GM18873 (cell line): ENCODE measurements at regions not wholly inside any gene's neighbourhood (a gene's known extent, or its start where the extent isn't known, plus 50 kb on each side); places are given as distances from the start of the nearest gene placed in this dataset.

Experiments used
- ATAC-seq: cut with Tn5 transposase; IDR thresholded peaks from one replicate; pipeline ENCODE4 v1.9.1; 2021; ENCODE audit warnings: mild to moderate bottlenecking, moderate library complexity, moderate number of reproducible peaks; ENCODE audit not compliant: unreplicated experiment, low FRiP score

DNA sequence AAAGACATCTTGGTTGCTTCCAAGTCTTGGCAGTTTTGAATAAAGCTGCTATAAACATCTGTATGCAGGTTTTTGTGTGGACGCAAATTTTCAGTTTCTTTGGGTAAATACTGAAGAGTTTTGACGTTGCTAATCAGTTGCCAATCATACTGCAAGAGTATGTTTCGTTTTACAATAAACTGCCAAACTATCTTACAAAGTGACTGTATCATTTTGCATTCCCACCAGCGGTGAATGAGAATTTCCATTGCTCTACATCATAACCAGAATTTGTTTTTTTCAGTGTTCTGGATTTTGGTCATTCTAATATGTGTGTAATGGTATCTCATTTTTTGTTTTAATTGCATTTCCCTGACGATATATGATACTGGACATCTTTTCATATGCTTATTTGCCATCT is 190.8 kb upstream of the PARP11 start:
- no peak for ATAC-seq

DNA sequence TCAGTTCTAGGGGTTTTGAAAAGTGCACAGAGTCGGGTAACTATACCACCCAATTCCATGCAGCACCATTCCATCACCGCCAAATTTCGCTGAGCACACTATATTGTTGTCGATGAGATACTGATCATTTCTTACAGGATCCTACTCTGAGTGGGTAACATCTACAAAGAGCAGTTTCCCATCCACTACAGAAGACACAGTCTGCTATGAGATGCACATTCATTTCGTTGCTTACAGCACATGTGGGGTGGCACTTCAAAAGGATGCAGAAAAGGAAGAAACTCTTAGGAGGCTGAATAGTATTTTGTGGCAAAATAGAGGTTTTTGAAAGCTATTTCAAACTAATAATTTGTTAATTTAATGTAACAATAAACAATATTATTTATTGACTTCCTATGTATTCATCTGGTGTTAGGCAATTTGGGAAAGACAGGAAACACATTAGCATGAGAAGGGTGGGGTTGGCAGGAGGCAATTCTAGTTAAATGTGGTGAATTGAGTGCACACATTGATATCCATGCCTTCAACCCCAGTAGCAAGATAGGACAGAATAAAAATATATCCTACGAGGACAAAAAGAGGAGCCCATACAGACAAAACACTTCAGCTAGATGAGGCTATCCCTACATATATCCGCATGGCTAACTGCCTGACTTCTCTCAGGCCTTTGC is 186.8 kb upstream of the PARP11 start:
- ATAC-seq: no peak

- no peak for ATAC-seq
Observed at GRCh38 chr12:4056910-4057845, 184.0 kb upstream of the PARP11 start.

DNA sequence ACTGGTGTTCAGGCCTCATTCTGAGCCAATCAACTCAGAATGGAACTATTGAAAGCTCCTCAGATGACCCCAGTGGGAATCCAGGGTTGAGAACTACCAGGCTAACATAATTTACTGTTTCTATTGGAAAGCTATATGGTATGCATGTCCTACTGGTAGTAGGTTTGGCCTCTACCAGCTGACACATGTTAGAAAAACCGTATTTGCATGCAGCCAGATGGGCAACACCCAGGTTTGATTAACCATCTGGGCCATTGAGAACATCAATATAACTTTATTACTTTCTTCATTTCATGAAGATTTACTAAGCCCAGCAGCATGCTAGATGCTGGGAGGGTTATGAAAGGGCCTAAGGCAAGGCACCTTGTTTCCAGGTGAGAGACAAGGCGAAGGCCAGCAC is 181.4 kb upstream of the PARP11 start:
- ATAC-seq: no peak

GRCh38 chr12:4052691-4053090 is 179.5 kb upstream of the PARP11 start:
- no peak for ATAC-seq

- no peak for ATAC-seq
Observed at GRCh38 chr12:4051596-4051995, 178.4 kb upstream of the PARP11 start.

- no peak for ATAC-seq
Observed at GRCh38 chr12:4050340-4050739, 177.1 kb upstream of the PARP11 start.

- no peak for ATAC-seq
Observed at GRCh38 chr12:4049298-4050080, 176.3 kb upstream of the PARP11 start.

- ATAC-seq: no peak
Observed at GRCh38 chr12:4047421-4047820, 174.2 kb upstream of the PARP11 start.

GRCh38 chr12:4046495-4046840 is 173.3 kb upstream of the PARP11 start:
- no peak for ATAC-seq

- ATAC-seq: no peak
Observed at GRCh38 chr12:4045786-4046494, 172.7 kb upstream of the PARP11 start.

GRCh38 chr12:4044736-4045730 is 171.8 kb upstream of the PARP11 start:
- ATAC-seq: no peak

GRCh38 chr12:4044101-4044500 is 170.9 kb upstream of the PARP11 start:
- no peak for ATAC-seq

DNA sequence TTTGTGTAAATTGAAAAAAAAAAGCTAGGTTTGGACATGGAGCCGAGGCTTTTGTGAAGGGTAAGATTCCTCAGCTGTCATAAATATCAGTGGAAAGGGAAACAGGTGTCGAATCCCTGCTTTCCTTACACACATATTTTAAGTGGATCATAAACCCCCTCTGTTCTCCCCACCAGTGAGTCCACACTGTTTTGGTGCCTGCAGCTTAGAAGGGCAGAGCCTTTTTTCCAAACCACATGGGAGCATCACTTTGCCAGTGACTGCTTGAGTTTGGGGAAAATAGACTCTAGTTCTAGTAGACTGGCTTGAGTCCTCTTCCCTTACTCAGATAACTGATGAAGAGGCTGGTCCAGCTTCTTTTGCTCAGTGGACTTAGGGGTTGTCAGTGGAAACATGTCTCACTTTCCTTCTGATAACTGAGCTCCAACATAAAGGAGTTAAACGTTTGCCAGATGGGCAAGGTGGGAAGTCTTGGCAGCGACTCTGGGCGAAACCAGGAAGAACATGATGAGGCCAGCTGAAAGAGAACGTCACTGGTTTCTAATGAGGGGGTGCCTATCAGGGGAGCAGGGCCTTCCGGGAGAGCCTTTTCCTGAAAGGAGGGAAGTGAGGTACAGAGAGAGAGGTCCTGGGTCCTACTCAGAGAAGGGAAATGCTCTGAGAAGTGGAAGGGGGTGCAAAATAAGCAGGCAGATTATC is 168.1 kb upstream of the PARP11 start:
- ATAC-seq: no peak

DNA sequence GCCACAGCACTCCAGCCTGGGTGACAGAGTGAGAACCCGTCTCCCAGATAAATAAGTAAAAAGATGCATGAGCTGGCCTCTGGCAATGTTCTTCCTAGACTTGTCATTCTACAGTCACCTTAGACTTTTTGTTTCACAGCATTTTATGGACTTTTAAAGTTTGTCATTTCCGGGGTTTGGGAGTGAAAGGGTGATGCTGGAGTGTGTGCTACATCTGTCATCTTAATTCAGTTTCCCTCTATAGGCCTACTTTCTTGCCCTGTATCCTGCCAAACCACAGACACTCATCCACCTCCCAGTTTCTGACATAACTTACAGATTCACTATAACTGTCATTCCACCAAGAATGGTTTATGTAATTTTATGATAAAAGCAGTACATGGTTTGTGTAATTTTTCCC is 166.7 kb upstream of the PARP11 start:
- no peak for ATAC-seq

- ATAC-seq: no peak
Observed at GRCh38 chr12:4037747-4038312, 164.6 kb upstream of the PARP11 start.

- ATAC-seq: no peak
Observed at GRCh38 chr12:4036671-4037271, 163.6 kb upstream of the PARP11 start.

DNA sequence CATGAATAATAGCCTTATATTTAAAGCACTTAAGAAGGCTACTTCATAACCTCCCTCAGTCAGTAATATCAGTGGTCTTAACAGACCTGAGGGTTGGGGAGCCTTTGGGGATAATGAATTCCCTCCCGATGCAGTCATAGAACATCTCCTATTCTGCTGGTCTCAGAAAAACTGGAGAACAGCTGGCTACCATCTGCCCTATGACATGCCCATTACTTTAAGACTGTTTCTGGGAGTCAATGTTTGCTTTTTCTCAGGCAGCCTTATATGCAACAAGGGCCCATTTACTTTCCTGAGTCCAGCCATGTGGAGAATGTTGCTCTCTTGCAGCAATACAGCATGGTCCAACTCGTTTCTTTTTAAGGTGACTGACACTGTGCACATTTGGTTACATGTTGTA is 161.7 kb upstream of the PARP11 start:
- no peak for ATAC-seq
